HFFc6 (cell line): ENCODE measurements at regions not wholly inside any gene's neighbourhood (a gene's known extent, or its start where the extent isn't known, plus 50 kb on each side); places are given as distances from the start of the nearest gene placed in this dataset.

ENCODE experiments used
- DNase-seq: peaks from one replicate; pipeline ENCODE4 v3.0.0-alpha.2; 2018
- H3K27ac Mint-ChIP-seq: 2 replicates; pipeline ENCODE4 v1.8.0; 2020; ENCODE audit warnings: mild to moderate bottlenecking, mixed read lengths
- H3K27me3 Mint-ChIP-seq: 2 replicates; pipeline ENCODE4 v1.8.0; 2021; ENCODE audit warnings: mild to moderate bottlenecking, moderate library complexity, mixed read lengths; ENCODE audit not compliant: insufficient read depth
- H3K36me3 Mint-ChIP-seq: 2 replicates; pipeline ENCODE4 v1.8.0; 2021; ENCODE audit warnings: low read depth, mixed read lengths
- H3K4me1 Mint-ChIP-seq: 2 replicates; pipeline ENCODE4 v1.8.0; 2020; ENCODE audit warnings: low read depth, mixed read lengths
- H3K4me3 Mint-ChIP-seq: 2 replicates; pipeline ENCODE4 v1.8.0; 2020; ENCODE audit warnings: mild to moderate bottlenecking, moderate library complexity, mixed read lengths
- H3K9me3 Mint-ChIP-seq: 2 replicates; pipeline ENCODE4 v1.8.0; 2020; ENCODE audit warnings: mild to moderate bottlenecking, mixed read lengths
- CTCF ChIP-seq: fragments of 200-600 bp; sonication (generic); IDR thresholded peaks from 2 replicates; pipeline ENCODE4 v1.5.0; 2021; ENCODE audit warnings: antibody characterized with exemption, mild to moderate bottlenecking

GRCh38 chr21:25458484-25458883 lies 148.8 kb downstream of the MRPL39 start:
- no peak overlapping the region for H3K4me3 Mint-ChIP-seq

GRCh38 chr21:25457946-25458345 lies 149.3 kb downstream of the MRPL39 start:
- Mint-ChIP-seq H3K27me3 (peaks cover 4% of the 10 kb centered on the region; the same call in 1 of the 2 replicates), H3K27ac (no peak overlapping the region), H3K36me3 (no peaks in the 10 kb centered on the region), H3K4me1 (peaks cover 29% of the 10 kb centered on the region), H3K9me3 (no peaks in the 10 kb centered on the region), H3K4me3 (no peak overlapping the region)
- no peak for DNase-seq
- no peak for TF ChIP-seq CTCF

More at GRCh38 chr21:25458484-25458883, 148.8 kb downstream of the MRPL39 start:
- TF ChIP-seq CTCF: no peak
- Mint-ChIP-seq H3K9me3 (no peaks in the 10 kb centered on the region), H3K27ac (no peak overlapping the region), H3K4me1 (peaks cover 23% of the 10 kb centered on the region), H3K36me3 (no peaks in the 10 kb centered on the region), H3K27me3 (peaks cover 4% of the 10 kb centered on the region; the same call in 1 of the 2 replicates)
- no peak for DNase-seq

- H3K4me3 Mint-ChIP-seq: peak overlapping the region; percentile 83
- peaks cover 32% of the 10 kb centered on the region for H3K4me1 Mint-ChIP-seq
- no peaks in the 10 kb centered on the region for H3K36me3 Mint-ChIP-seq
- DNase-seq: peak; percentile 31
- no peak for TF ChIP-seq CTCF
- peaks cover 4% of the 10 kb centered on the region; the same call in 1 of the 2 replicates for H3K27me3 Mint-ChIP-seq
- H3K27ac Mint-ChIP-seq: peak overlapping the region; percentile 36
- H3K9me3 Mint-ChIP-seq: no peaks in the 10 kb centered on the region
These were observed 149.9 kb downstream of the MRPL39 start for GRCh38 chr21:25457411-25457810.

- H3K27me3 Mint-ChIP-seq: peaks cover 4% of the 10 kb centered on the region; the same call in 1 of the 2 replicates
- H3K4me3 Mint-ChIP-seq: peak overlapping the region; percentile 83
- H3K9me3 Mint-ChIP-seq: no peaks in the 10 kb centered on the region
- H3K4me1 Mint-ChIP-seq: peaks cover 39% of the 10 kb centered on the region
- no peaks in the 10 kb centered on the region for H3K36me3 Mint-ChIP-seq
- no peak for TF ChIP-seq CTCF
- no peak for DNase-seq
- H3K27ac Mint-ChIP-seq: no peak overlapping the region; the same call in 1 of the 2 replicates
These were observed 150.6 kb downstream of the MRPL39 start for GRCh38 chr21:25456672-25457071.

- H3K36me3 Mint-ChIP-seq: no peaks in the 10 kb centered on the region
- peaks cover 48% of the 10 kb centered on the region for H3K4me1 Mint-ChIP-seq
- H3K27me3 Mint-ChIP-seq: peaks cover 2% of the 10 kb centered on the region; the same call in 1 of the 2 replicates
- no peak for DNase-seq
- no peak overlapping the region for H3K27ac Mint-ChIP-seq
- no peak for TF ChIP-seq CTCF
- H3K4me3 Mint-ChIP-seq: no peak overlapping the region
- no peaks in the 10 kb centered on the region for H3K9me3 Mint-ChIP-seq
These were observed 153.8 kb downstream of the MRPL39 start for GRCh38 chr21:25453524-25453923.

- no peak for TF ChIP-seq CTCF
- no peak for DNase-seq
- no peak overlapping the region for H3K4me3 Mint-ChIP-seq
- H3K4me1 Mint-ChIP-seq: peaks cover 36% of the 10 kb centered on the region
- H3K9me3 Mint-ChIP-seq: no peaks in the 10 kb centered on the region
- H3K27ac Mint-ChIP-seq: no peak overlapping the region
- H3K36me3 Mint-ChIP-seq: no peaks in the 10 kb centered on the region
- peaks cover 2% of the 10 kb centered on the region; the same call in 1 of the 2 replicates for H3K27me3 Mint-ChIP-seq
These were observed 157.3 kb downstream of the MRPL39 start for GRCh38 chr21:25449950-25450349.
